ENCODE measurements at regions not wholly inside any gene's neighbourhood (a gene's known extent, or its start where the extent isn't known, plus 50 kb on each side); places are given as distances from the start of the nearest gene placed in this dataset.
"Not testable (repeated sequence)": the region's sequence is repeated elsewhere in the genome, so short reads cannot be mapped to it uniquely, and the experiment has no call there.

DNA sequence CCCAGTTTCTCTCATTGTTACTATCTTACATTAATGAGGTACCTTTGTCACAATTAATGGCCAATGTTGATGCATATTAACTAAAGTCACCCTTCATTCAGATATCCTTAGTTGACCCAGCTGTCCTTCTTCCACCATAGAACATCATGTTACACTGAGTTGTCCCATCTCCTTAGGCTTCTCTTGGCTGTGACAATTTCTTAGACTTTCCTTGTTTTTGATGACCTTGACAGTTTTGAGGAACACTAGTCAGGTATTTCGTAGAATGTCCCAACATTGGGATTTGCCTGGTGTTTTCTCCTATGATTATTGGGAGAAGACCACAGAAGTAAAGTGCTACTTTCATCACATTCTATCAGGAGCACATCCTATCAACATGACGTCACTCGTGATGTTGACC lies 261.8 kb downstream of the BCL2L11 start:
- H3K27ac ChIP-seq (ENCODE audit: insufficient read depth, low read depth, low read length); dilution Hi-C loops (cut with MboI; ENCODE audit: extremely low pct_ligation_motif_present, low sequenced_read_pairs); H4K20me1 ChIP-seq (replicated peaks; ENCODE audit: control insufficient read depth, extremely low read depth, insufficient read depth, low read length); H3K9me1 ChIP-seq (replicated peaks; ENCODE audit: control insufficient read depth, extremely low read depth, insufficient read depth, low read length); intact Hi-C loops (cut with micrococcal nuclease); H3K36me3 ChIP-seq (ENCODE audit: control insufficient read depth in 2 of 2, extremely low read depth in 1 of 2, insufficient read depth in 2 of 2, low read length in 2 of 2); H3K9me3 ChIP-seq (replicated peaks; ENCODE audit: control insufficient read depth, insufficient read depth, low read length); CTCF ChIA-PET; H3K4me1 ChIP-seq (ENCODE audit: control insufficient read depth, extremely low read depth, insufficient read depth, low read length); FAIRE-seq; H3K4me3 ChIP-seq (replicated peaks in 1 of 3; ENCODE audit: insufficient read depth in 1 of 3, low read depth in 1 of 3, low read length in 3 of 3); BruUV-seq (replicated peaks); H3K9ac ChIP-seq (replicated peaks; ENCODE audit: extremely low read depth, insufficient read depth, low read length); H2AFZ ChIP-seq (ENCODE audit: low read depth, low read length); DNase-seq (ENCODE audit: low read depth, low spot score); H3K79me2 ChIP-seq (ENCODE audit: control insufficient read depth, insufficient read depth, low read length); POLR2A ChIA-PET; H3K4me2 ChIP-seq (ENCODE audit: insufficient read depth, low read length); H3K27me3 ChIP-seq (ENCODE audit: control insufficient read depth in 2 of 2, insufficient read depth in 2 of 2, low read length in 2 of 2): not testable (repeated sequence)

DNA sequence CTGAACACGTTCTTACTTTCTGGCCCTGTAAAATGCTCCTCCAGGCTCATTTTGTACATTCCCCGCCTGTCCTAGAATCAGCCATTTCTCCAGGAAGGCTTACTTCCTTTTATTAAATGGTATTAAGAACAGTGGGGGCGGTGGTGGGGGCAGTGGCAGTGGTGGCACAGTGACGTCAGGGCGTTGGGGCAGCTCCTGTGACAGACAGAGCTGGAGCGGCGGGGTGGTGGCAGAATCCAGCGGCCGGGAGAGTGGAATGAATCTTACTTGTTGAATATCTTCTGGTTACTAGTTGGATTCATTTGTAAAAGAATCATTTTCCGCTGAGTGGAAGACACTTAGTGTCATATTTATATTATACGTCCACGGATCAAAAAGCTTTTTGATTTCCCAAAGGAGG lies 262.6 kb downstream of the BCL2L11 start:
- CTCF ChIA-PET; FAIRE-seq; dilution Hi-C loops (cut with MboI; ENCODE audit: extremely low pct_ligation_motif_present, low sequenced_read_pairs): not testable (repeated sequence)

DNA sequence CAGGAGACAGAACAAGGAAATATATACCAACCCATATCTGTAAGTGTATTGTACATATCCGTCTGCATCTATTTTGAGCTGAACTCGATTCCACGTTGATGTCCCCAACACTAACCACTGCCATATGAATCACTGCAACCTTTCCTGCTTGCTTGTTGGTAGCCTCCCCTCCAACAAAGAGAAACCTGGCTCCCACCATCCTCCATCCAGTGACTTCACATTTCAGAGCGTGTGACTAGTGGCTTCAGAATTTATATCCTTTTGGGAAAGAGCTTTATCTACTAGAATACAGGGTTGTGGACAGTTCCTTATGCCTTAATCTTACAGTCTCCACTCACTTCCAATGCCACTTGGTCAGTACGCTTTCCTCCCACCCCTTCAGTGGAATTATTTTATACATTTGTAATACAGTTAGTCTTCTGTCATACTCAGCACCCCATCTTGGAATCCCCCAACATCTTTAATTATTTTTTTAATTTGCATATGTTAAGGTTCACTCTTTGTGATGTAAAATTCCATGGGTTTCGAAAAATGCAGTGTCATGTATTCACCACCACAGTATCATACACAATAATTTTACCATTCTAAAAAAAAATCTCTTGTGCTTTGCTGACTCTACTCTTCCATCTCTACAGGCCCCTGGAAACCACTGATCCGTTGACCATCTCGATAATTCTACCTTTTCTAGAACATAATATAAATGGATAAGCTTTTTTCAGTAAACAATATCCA lies 264.7 kb downstream of the BCL2L11 start:
- H3K9me1 ChIP-seq (replicated peaks; ENCODE audit: control insufficient read depth, extremely low read depth, insufficient read depth, low read length); H3K36me3 ChIP-seq (ENCODE audit: control insufficient read depth in 2 of 2, extremely low read depth in 1 of 2, insufficient read depth in 2 of 2, low read length in 2 of 2); H4K20me1 ChIP-seq (replicated peaks; ENCODE audit: control insufficient read depth, extremely low read depth, insufficient read depth, low read length); H3K4me1 ChIP-seq (ENCODE audit: control insufficient read depth, extremely low read depth, insufficient read depth, low read length); DNase-seq (ENCODE audit: low read depth, low spot score); H3K79me2 ChIP-seq (ENCODE audit: control insufficient read depth, insufficient read depth, low read length); H3K4me2 ChIP-seq (ENCODE audit: insufficient read depth, low read length); intact Hi-C loops (cut with micrococcal nuclease); FAIRE-seq; H3K27me3 ChIP-seq (ENCODE audit: control insufficient read depth in 2 of 2, insufficient read depth in 2 of 2, low read length in 2 of 2); CTCF ChIA-PET; BruUV-seq (replicated peaks); H3K9ac ChIP-seq (replicated peaks; ENCODE audit: extremely low read depth, insufficient read depth, low read length); H3K9me3 ChIP-seq (replicated peaks; ENCODE audit: control insufficient read depth, insufficient read depth, low read length); H3K27ac ChIP-seq (ENCODE audit: insufficient read depth, low read depth, low read length); H3K4me3 ChIP-seq (replicated peaks in 1 of 3; ENCODE audit: insufficient read depth in 1 of 3, low read depth in 1 of 3, low read length in 3 of 3); H2AFZ ChIP-seq (ENCODE audit: low read depth, low read length); dilution Hi-C loops (cut with MboI; ENCODE audit: extremely low pct_ligation_motif_present, low sequenced_read_pairs); POLR2A ChIA-PET: not testable (repeated sequence)

More for the DNA sequence above, 262.6 kb downstream of the BCL2L11 start:
- H3K36me3 ChIP-seq (ENCODE audit: control insufficient read depth in 2 of 2, extremely low read depth in 1 of 2, insufficient read depth in 2 of 2, low read length in 2 of 2); H3K9ac ChIP-seq (replicated peaks; ENCODE audit: extremely low read depth, insufficient read depth, low read length); H3K27me3 ChIP-seq (ENCODE audit: control insufficient read depth in 2 of 2, insufficient read depth in 2 of 2, low read length in 2 of 2); POLR2A ChIA-PET; H3K4me2 ChIP-seq (ENCODE audit: insufficient read depth, low read length); H3K9me1 ChIP-seq (replicated peaks; ENCODE audit: control insufficient read depth, extremely low read depth, insufficient read depth, low read length); H3K4me3 ChIP-seq (replicated peaks in 1 of 3; ENCODE audit: insufficient read depth in 1 of 3, low read depth in 1 of 3, low read length in 3 of 3); H4K20me1 ChIP-seq (replicated peaks; ENCODE audit: control insufficient read depth, extremely low read depth, insufficient read depth, low read length); H3K79me2 ChIP-seq (ENCODE audit: control insufficient read depth, insufficient read depth, low read length); intact Hi-C loops (cut with micrococcal nuclease); H2AFZ ChIP-seq (ENCODE audit: low read depth, low read length); H3K27ac ChIP-seq (ENCODE audit: insufficient read depth, low read depth, low read length); DNase-seq (ENCODE audit: low read depth, low spot score); H3K9me3 ChIP-seq (replicated peaks; ENCODE audit: control insufficient read depth, insufficient read depth, low read length); BruUV-seq (replicated peaks); H3K4me1 ChIP-seq (ENCODE audit: control insufficient read depth, extremely low read depth, insufficient read depth, low read length): not testable (repeated sequence)

DNA sequence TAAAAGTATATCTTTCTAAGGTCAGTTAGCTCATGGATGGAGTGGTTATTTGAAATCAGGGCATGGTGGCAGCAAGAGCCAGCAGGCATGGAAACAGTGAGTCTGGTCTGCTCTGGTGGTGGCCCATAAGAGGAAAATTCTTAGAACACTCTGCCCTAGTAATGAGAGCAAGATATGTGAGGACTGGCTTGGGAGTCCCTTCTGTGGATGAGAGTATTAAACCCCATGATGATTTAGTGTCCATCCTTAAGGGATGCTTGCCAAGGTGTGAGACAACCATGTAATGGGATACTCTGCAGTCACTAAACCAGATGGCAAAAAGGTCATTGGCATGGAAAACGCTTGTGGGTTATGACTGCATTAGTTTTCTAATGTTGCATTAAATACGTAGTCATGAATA lies 269.9 kb downstream of the BCL2L11 start:
- H3K27me3 ChIP-seq (ENCODE audit: control insufficient read depth in 2 of 2, insufficient read depth in 2 of 2, low read length in 2 of 2); CTCF ChIA-PET; H3K27ac ChIP-seq (ENCODE audit: insufficient read depth, low read depth, low read length); H2AFZ ChIP-seq (ENCODE audit: low read depth, low read length); H3K9me3 ChIP-seq (replicated peaks; ENCODE audit: control insufficient read depth, insufficient read depth, low read length); H3K36me3 ChIP-seq (ENCODE audit: control insufficient read depth in 2 of 2, extremely low read depth in 1 of 2, insufficient read depth in 2 of 2, low read length in 2 of 2); H3K9me1 ChIP-seq (replicated peaks; ENCODE audit: control insufficient read depth, extremely low read depth, insufficient read depth, low read length); FAIRE-seq; POLR2A ChIA-PET; H3K9ac ChIP-seq (replicated peaks; ENCODE audit: extremely low read depth, insufficient read depth, low read length); H4K20me1 ChIP-seq (replicated peaks; ENCODE audit: control insufficient read depth, extremely low read depth, insufficient read depth, low read length); BruUV-seq (replicated peaks); DNase-seq (ENCODE audit: low read depth, low spot score); H3K79me2 ChIP-seq (ENCODE audit: control insufficient read depth, insufficient read depth, low read length); intact Hi-C loops (cut with micrococcal nuclease); H3K4me3 ChIP-seq (replicated peaks in 1 of 3; ENCODE audit: insufficient read depth in 1 of 3, low read depth in 1 of 3, low read length in 3 of 3); H3K4me1 ChIP-seq (ENCODE audit: control insufficient read depth, extremely low read depth, insufficient read depth, low read length); H3K4me2 ChIP-seq (ENCODE audit: insufficient read depth, low read length); dilution Hi-C loops (cut with MboI; ENCODE audit: extremely low pct_ligation_motif_present, low sequenced_read_pairs): not testable (repeated sequence)
